Prostate gland (tissue), 2 donors: ENCODE measurements at regions not wholly inside any gene's neighbourhood (a gene's known extent, or its start where the extent isn't known, plus 50 kb on each side); places are given as distances from the start of the nearest gene placed in this dataset.

Experiments used
- DNase-seq: peaks from one replicate; pipeline ENCODE4 v3.0.0-alpha.2; 2019; ENCODE audit warnings: low spot score
- H3K27ac ChIP-seq, 2 donors: fragments of 200-600 bp; sonication (generic); 2 replicates each; pipeline ENCODE4 v1.5.1; 2017 to 2019
- H3K27me3 ChIP-seq: fragments of 200-600 bp; sonication (generic); replicated peaks from 2 replicates; pipeline ENCODE4 v1.5.1; 2019; ENCODE audit not compliant: insufficient read depth
- H3K36me3 ChIP-seq, 2 donors: fragments of 200-600 bp; sonication (generic); 1 replicate in 1 of 2; 2 replicates in 1 of 2; pipeline versions ENCODE4 v1.5.1 to v1.8.1; 2017 to 2019
- H3K4me1 ChIP-seq: fragments of 200-600 bp; sonication (generic); replicated peaks from 2 replicates; pipeline ENCODE4 v1.5.1; 2019
- H3K4me3 ChIP-seq, 2 donors: fragments of 200-600 bp; sonication (generic); 2 replicates each; pipeline ENCODE4 v1.5.1; 2017 to 2019
- H3K9me3 ChIP-seq: fragments of 200-600 bp; sonication (generic); 2 replicates; pipeline ENCODE4 v1.5.1; 2017
- CTCF ChIP-seq, 4 experiments: fragments of 200-600 bp in 2 of 4; fragments of 450-650 bp in 2 of 4; sonication (generic) in 2 of 4; IDR thresholded peaks; 1 replicate in 3 of 4; 2 replicates in 1 of 4; pipeline ENCODE4 v1.5.1; 2016 to 2019; ENCODE audit warnings: antibody characterized with exemption in 4 of 4, mild to moderate bottlenecking in 2 of 4, moderate library complexity in 2 of 4
- POLR2A ChIP-seq: fragments of 450-650 bp; IDR thresholded peaks from one replicate; pipeline ENCODE4 v1.6.1; 2016; ENCODE audit warnings: antibody characterized with exemption, mild to moderate bottlenecking
- POLR2AphosphoS5 ChIP-seq: sonication (generic); formaldehyde crosslinking; IDR thresholded peaks from one replicate; pipeline ENCODE4 v1.6.1; 2017; ENCODE audit warnings: antibody characterized with exemption
- WGBS: methylation state at CpG from one replicate; pipeline ENCODE4 v1.1.5; 2018; 5-methylcytosine and 5-hydroxymethylcytosine counted together
- intact Hi-C: fragments of 100-400 bp; cut with DNase I; formaldehyde crosslinking; loops from one replicate; pipeline ENCODE4 v1.14.2; 2022

- no peaks in the 10 kb centered on the region for H3K27me3 ChIP-seq
- WGBS, result 86% methylated on average over 3 of the region's 3 CpGs
- DNase-seq, result no peak
- no peaks in the 10 kb centered on the region for H3K36me3 ChIP-seq
- intact Hi-C loops, result no loop called here
- no peak overlapping the region for H3K27ac ChIP-seq
- no peak overlapping the region for H3K4me3 ChIP-seq
- no peaks in the 10 kb centered on the region for H3K4me1 ChIP-seq
- no peaks in the 10 kb centered on the region for H3K9me3 ChIP-seq
- TF ChIP-seq CTCF (IDR thresholded peaks at IDR 0.05) (no peak), POLR2A (no peak), POLR2AphosphoS5 (no peak)
These were observed 735.9 kb downstream of the KCNT2 start for GRCh38 chr1:195872376-195872775.

- no peak for TF ChIP-seq CTCF (IDR thresholded peaks at IDR 0.05)
- TF ChIP-seq POLR2A, result no peak
- TF ChIP-seq POLR2AphosphoS5, result no peak
- no peak overlapping the region for H3K4me3 ChIP-seq
- DNase-seq, result no peak
These were observed 740.6 kb downstream of the KCNT2 start for GRCh38 chr1:195867638-195868037.

GRCh38 chr1:195866781-195867222 is 741.4 kb downstream of the KCNT2 start:
- no peak for DNase-seq
- H3K27ac ChIP-seq, result no peak overlapping the region
- H3K36me3 ChIP-seq, result no peaks in the 10 kb centered on the region
- H3K4me3 ChIP-seq, result no peak overlapping the region
- TF ChIP-seq POLR2AphosphoS5 (no peak), POLR2A (no peak), CTCF (IDR thresholded peaks at IDR 0.05) (no peak)
- no peaks in the 10 kb centered on the region for H3K4me1 ChIP-seq
- no peaks in the 10 kb centered on the region for H3K27me3 ChIP-seq
- WGBS, result 88% methylated on average over 1 of the region's 1 CpG
- intact Hi-C loops, result no loop called here
- no peaks in the 10 kb centered on the region for H3K9me3 ChIP-seq

More at GRCh38 chr1:195867638-195868037, 740.6 kb downstream of the KCNT2 start:
- Histone ChIP-seq H3K36me3 (no peaks in the 10 kb centered on the region), H3K27me3 (no peaks in the 10 kb centered on the region), H3K9me3 (no peaks in the 10 kb centered on the region), H3K4me1 (no peaks in the 10 kb centered on the region), H3K27ac (no peak overlapping the region)
- intact Hi-C loops, result no loop called here

DNA sequence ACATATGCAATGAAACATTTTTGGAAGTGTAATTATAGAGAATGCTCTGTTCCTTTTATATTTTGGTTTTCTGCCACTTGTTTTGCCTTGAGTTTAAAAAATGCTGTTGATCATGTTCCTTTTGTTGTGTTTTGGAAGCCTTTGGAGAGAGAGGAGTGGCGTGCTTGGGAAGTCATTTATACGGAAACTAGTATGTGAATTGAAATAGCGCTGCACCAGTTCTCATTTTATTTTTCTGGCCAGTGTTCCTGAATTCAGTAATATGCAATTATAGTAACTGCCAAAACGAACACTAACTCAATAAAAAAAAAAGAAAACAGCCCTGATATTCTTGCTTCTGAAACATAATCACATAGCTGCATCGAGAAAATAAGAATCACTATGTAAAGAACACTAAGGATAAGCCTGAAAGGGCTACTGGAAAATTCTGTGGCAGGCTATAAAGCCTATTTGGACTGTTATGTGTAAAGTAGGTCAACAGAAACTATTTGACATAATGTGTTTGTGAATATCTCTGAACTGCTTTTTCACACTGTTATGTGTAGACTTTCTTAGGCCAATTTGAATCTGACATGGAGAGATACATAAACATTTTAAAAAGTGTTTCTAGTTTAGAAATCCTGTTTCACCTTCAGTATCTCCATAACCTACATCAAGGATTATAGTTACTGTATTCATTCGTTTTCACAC is 742.0 kb downstream of the KCNT2 start:
- WGBS, result 61% methylated on average over 6 of the region's 6 CpGs
- no peaks in the 10 kb centered on the region for H3K36me3 ChIP-seq
- TF ChIP-seq CTCF (IDR thresholded peaks at IDR 0.05) (no peak), POLR2AphosphoS5 (no peak), POLR2A (no peak)
- no peaks in the 10 kb centered on the region for H3K9me3 ChIP-seq
- H3K4me3 ChIP-seq, result no peak overlapping the region
- no peak overlapping the region for H3K27ac ChIP-seq
- intact Hi-C loops, result no loop called here
- no peaks in the 10 kb centered on the region for H3K4me1 ChIP-seq
- H3K27me3 ChIP-seq, result no peaks in the 10 kb centered on the region
- no peak for DNase-seq

DNA sequence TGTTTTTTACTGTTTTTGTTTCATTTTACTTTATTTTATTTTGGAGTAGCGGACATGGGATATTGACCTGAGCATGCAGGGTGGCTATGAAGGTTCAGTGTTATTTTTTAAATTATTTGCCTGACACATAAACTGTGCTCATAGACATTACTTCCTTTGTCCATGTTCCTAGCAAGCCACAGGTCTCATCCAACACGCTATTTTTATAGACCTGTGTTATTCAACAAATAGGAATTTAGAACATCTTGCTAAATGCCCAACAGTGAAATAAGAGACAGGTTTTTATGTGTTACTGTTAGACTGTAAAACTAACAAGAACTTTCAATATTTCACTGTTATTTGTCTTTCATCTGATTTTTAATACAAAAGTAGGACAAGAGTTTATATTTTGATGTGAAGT is 756.4 kb downstream of the KCNT2 start:
- Histone ChIP-seq H3K9me3 (no peaks in the 10 kb centered on the region), H3K4me1 (no peaks in the 10 kb centered on the region), H3K27ac (no peak overlapping the region), H3K4me3 (no peak overlapping the region), H3K36me3 (no peaks in the 10 kb centered on the region), H3K27me3 (no peaks in the 10 kb centered on the region)
- no peak for TF ChIP-seq POLR2A
- TF ChIP-seq CTCF (IDR thresholded peaks at IDR 0.05), result no peak
- no peak for TF ChIP-seq POLR2AphosphoS5
- intact Hi-C loops, result no loop called here
- no peak for DNase-seq
- WGBS, result 49% methylated on average over 2 of the region's 2 CpGs
